ENCODE measurements at regions not wholly inside any gene's neighbourhood (a gene's known extent, or its start where the extent isn't known, plus 50 kb on each side); places are given as distances from the start of the nearest gene placed in this dataset.

DNA sequence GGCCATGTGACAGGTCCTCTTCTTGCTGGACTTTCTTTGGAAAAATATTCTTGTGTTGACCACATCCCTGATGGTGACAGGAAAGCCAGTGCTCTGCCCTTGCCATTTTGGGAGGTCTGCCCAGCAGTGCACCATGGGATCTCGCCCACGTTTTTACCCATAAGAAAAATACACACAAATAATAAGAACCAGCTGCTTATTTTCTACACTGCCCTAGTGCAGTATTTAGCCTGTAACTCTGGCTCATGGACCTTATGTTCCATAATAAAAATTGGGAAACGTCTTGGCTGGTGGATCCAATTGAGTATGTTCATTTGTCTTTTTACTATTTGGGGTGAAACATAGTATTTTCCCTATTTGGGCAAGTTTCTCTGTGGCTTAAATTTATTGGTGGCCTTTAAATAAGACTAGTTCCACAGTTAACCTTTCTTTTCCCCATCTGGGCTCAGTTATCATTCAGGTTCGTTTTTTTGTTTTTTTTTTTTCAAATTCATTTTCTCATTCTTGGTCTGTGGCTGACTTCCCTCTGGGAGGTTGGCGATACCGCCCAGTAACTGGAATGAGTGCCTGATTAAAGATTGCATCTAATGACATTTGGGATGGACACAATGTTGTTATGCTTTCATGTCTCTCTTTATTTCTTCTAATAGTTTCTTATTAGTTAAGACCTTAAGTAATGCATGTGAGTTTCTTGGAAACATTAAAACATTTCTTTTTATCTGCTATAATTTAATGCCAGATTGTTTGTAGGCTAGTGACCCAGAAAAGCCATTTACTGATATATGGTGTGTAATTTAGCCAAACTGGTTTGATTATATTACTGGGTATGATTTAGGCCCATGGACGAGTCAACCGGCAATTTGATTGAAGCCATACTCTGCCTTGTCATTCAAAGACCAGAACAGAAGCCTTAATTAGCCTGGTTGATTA lies 163.7 kb downstream of the FGF10 start:
- Histone ChIP-seq H3K36me3 (ENCODE audit: low read depth) (no peaks in the 10 kb centered on the region), H2AFZ (no peak overlapping the region), H3K27ac (no peak overlapping the region), H4K20me1 (ENCODE audit: insufficient read depth) (no peaks in the 10 kb centered on the region), H3K9me2 (ENCODE audit: insufficient read depth) (peaks cover 6% of the 10 kb centered on the region; the same call in 1 of the 2 replicates), H3K27me3 (ENCODE audit: insufficient read depth, low read depth) (no peaks in the 10 kb centered on the region), H3K4me1 (replicated peaks; ENCODE audit: insufficient read depth) (no peaks in the 10 kb centered on the region), H3K9me3 (ENCODE audit: insufficient read depth, low read depth) (no peaks in the 10 kb centered on the region), H3K4me3 (no peak overlapping the region), H3K4me2 (no peak overlapping the region), H3F3A (ENCODE audit: insufficient read depth, low read depth) (no peaks in the 10 kb centered on the region), H3K79me2 (ENCODE audit: low read depth) (no peaks in the 10 kb centered on the region)
- no peak for DNase-seq
- no TSS peak for BruUV-seq (replicated peaks)
- POLR2A ChIA-PET (ENCODE audit: unreplicated experiment), result no interaction called here
- no peak for TF ChIP-seq CTCF (conservative IDR thresholded peaks at IDR 0.05)
- no peak for TF ChIP-seq EZH2 (IDR thresholded peaks at IDR 0.05; ENCODE audit: low read depth)
- CTCF ChIA-PET, result no interaction called here
- intact Hi-C loops (cut with micrococcal nuclease; ENCODE audit: unreplicated experiment), result no loop called here

DNA sequence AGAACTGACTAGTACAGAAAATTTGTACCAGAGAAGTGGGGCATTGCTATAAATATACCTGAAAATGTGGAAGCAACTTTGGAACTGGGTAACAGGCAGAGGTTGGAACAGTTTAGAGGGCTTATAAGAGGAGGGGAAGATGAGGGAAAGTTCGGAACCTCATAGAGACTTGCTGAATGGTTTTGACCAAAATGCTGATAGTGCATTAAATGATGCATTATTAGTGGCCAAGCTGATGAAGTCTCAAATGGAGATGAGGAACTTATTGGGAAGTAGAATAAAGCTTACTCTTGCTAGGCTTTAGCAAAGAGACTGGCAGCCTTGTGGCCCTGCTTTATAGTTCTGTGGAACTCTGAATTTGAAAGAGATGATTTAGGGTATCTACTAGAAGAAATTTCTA lies 189.8 kb downstream of the FGF10 start:
- no peak for DNase-seq
- no TSS peak for BruUV-seq (replicated peaks)
- CTCF ChIA-PET, result no interaction called here

DNA sequence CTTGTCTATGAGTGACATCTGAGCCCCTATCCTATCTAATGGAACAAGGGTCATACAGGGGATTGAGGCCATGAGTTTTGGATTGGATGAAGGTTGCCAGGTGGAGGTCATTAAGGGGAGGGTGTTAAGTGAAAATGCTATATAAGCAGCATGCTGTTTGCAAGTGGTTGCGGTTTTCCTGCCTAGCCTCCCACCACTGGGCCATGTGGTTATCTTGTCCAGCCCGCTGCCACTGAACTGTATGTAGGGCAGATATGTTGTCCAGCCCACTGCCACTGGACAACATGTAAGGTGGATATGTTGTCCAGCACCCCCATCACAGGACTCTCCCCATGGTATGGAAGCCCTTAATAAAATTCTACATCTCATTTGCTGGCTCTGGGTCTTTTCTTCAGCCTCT lies 200.0 kb downstream of the FGF10 start:
- Histone ChIP-seq H3K27me3 (ENCODE audit: insufficient read depth, low read depth) (no peaks in the 10 kb centered on the region), H3K9me2 (ENCODE audit: insufficient read depth) (no peaks in the 10 kb centered on the region), H3K4me3 (no peak overlapping the region), H3K36me3 (ENCODE audit: low read depth) (no peaks in the 10 kb centered on the region), H2AFZ (no peak overlapping the region), H3K4me1 (replicated peaks; ENCODE audit: insufficient read depth) (no peaks in the 10 kb centered on the region), H3K9me3 (ENCODE audit: insufficient read depth, low read depth) (no peaks in the 10 kb centered on the region), H3K4me2 (no peak overlapping the region), H4K20me1 (ENCODE audit: insufficient read depth) (no peaks in the 10 kb centered on the region), H3K27ac (no peak overlapping the region), H3K79me2 (ENCODE audit: low read depth) (no peaks in the 10 kb centered on the region), H3F3A (ENCODE audit: insufficient read depth, low read depth) (no peaks in the 10 kb centered on the region)
- POLR2A ChIA-PET (ENCODE audit: unreplicated experiment), result no interaction called here
- DNase-seq, result no peak
- intact Hi-C loops (cut with micrococcal nuclease; ENCODE audit: unreplicated experiment), result no loop called here
- no TSS peak for BruUV-seq (replicated peaks)
- TF ChIP-seq EZH2 (IDR thresholded peaks at IDR 0.05; ENCODE audit: low read depth), result no peak
- TF ChIP-seq CTCF (conservative IDR thresholded peaks at IDR 0.05), result no peak
- CTCF ChIA-PET, result no interaction called here

More for the DNA sequence above, 189.8 kb downstream of the FGF10 start:
- Histone ChIP-seq H3K4me1 (replicated peaks; ENCODE audit: insufficient read depth) (no peaks in the 10 kb centered on the region), H3K4me2 (no peak overlapping the region), H3K36me3 (ENCODE audit: low read depth) (no peaks in the 10 kb centered on the region), H3K27me3 (ENCODE audit: insufficient read depth, low read depth) (no peaks in the 10 kb centered on the region), H3K9me2 (ENCODE audit: insufficient read depth) (no peaks in the 10 kb centered on the region), H3F3A (ENCODE audit: insufficient read depth, low read depth) (no peaks in the 10 kb centered on the region), H4K20me1 (ENCODE audit: insufficient read depth) (no peaks in the 10 kb centered on the region), H3K9me3 (ENCODE audit: insufficient read depth, low read depth) (no peaks in the 10 kb centered on the region), H3K4me3 (no peak overlapping the region), H3K27ac (no peak overlapping the region), H2AFZ (no peak overlapping the region), H3K79me2 (ENCODE audit: low read depth) (no peaks in the 10 kb centered on the region)
- intact Hi-C loops (cut with micrococcal nuclease; ENCODE audit: unreplicated experiment), result no loop called here
- TF ChIP-seq EZH2 (IDR thresholded peaks at IDR 0.05; ENCODE audit: low read depth) (no peak), CTCF (conservative IDR thresholded peaks at IDR 0.05) (no peak)
- POLR2A ChIA-PET (ENCODE audit: unreplicated experiment), result no interaction called here

All from PC-9 (cell line).